CD14-positive monocyte (primary cell): ENCODE measurements at regions not wholly inside any gene's neighbourhood (a gene's known extent, or its start where the extent isn't known, plus 50 kb on each side); places are given as distances from the start of the nearest gene placed in this dataset.

ENCODE experiments used
- DNase-seq, 3 donors: peaks; one replicate each; pipeline ENCODE4 v3.0.0-alpha.2; 2011 to 2022
- H2AFZ ChIP-seq: 2 replicates; pipeline ENCODE4 v1.6.0; 2012; ENCODE audit warnings: mild to moderate bottlenecking, low read depth, low read length, inconsistent platforms; ENCODE audit not compliant: insufficient read depth, poor library complexity, severe bottlenecking
- H3K27ac ChIP-seq, 2 donors: 1 replicate in 1 of 2; 2 replicates in 1 of 2; pipeline ENCODE4 v1.5.1; 2012 to 2013; ENCODE audit warnings: low read length in 2 of 2, control low read depth in 1 of 2, inconsistent platforms in 1 of 2, low read depth in 1 of 2, mild to moderate bottlenecking in 1 of 2
- H3K27me3 ChIP-seq, 2 donors: one replicate each; pipeline versions ENCODE4 v1.6.0 to v1.6.1; 2011 to 2013; ENCODE audit warnings: low read length in 2 of 2; ENCODE audit not compliant: control insufficient read depth in 2 of 2, insufficient read depth in 2 of 2
- H3K36me3 ChIP-seq, 2 donors: replicated peaks in 1 of 2; 1 replicate in 1 of 2; 2 replicates in 1 of 2; pipeline versions ENCODE4 v1.5.1 to v1.6.1; 2012 to 2013; ENCODE audit warnings: low read length in 2 of 2, control low read depth in 1 of 2, inconsistent platforms in 1 of 2, mild to moderate bottlenecking in 1 of 2; ENCODE audit not compliant: insufficient read depth in 2 of 2, control insufficient read depth in 1 of 2
- H3K4me1 ChIP-seq, 2 donors: 1 replicate in 1 of 2; 2 replicates in 1 of 2; pipeline versions ENCODE4 v1.5.1 to v1.6.1; 2012 to 2013; ENCODE audit warnings: low read length in 2 of 2, control low read depth in 1 of 2, inconsistent platforms in 1 of 2, mild to moderate bottlenecking in 1 of 2, moderate library complexity in 1 of 2; ENCODE audit not compliant: insufficient read depth in 2 of 2, control insufficient read depth in 1 of 2
- H3K4me2 ChIP-seq: replicated peaks from 2 replicates; pipeline ENCODE3; 2012; ENCODE audit warnings: low read length, moderate library complexity, mild to moderate bottlenecking; ENCODE audit not compliant: poor library complexity, severe bottlenecking; ENCODE audit errors: extremely low read depth
- H3K4me3 ChIP-seq, 3 experiments: fragments of 200-600 bp in 1 of 3; sonication (generic) in 1 of 3; replicated peaks in 1 of 3; 1 replicate in 2 of 3; 2 replicates in 1 of 3; pipeline ENCODE4 v1.5.1; 2011 to 2013; ENCODE audit warnings: low read length in 3 of 3, mild to moderate bottlenecking in 3 of 3, control low read depth in 2 of 3, low read depth in 2 of 3, inconsistent platforms in 1 of 3, moderate library complexity in 1 of 3
- H3K79me2 ChIP-seq: 2 replicates; pipeline ENCODE4 v1.6.0; 2012; ENCODE audit warnings: mild to moderate bottlenecking, control low read depth, inconsistent platforms, low read length, moderate library complexity; ENCODE audit not compliant: insufficient read depth
- H3K9ac ChIP-seq: 2 replicates; pipeline ENCODE4 v1.6.0; 2017; ENCODE audit warnings: low read length, mild to moderate bottlenecking; ENCODE audit not compliant: insufficient read depth, poor library complexity, severe bottlenecking
- H3K9me3 ChIP-seq, 2 donors: replicated peaks in 1 of 2; 1 replicate in 1 of 2; 2 replicates in 1 of 2; pipeline versions ENCODE4 v1.5.1 to v1.6.1; 2012 to 2013; ENCODE audit warnings: low read length in 2 of 2, control low read depth in 1 of 2; ENCODE audit not compliant: control insufficient read depth in 1 of 2, insufficient read depth in 1 of 2
- H4K20me1 ChIP-seq: 2 replicates; pipeline ENCODE4 v1.6.0; 2012; ENCODE audit warnings: mild to moderate bottlenecking, low read length, control low read depth, moderate library complexity; ENCODE audit not compliant: insufficient read depth
- H3K27ac Mint-ChIP-seq, 7 donors: one replicate each; pipeline ENCODE4 v1.8.0; 2020; ENCODE audit warnings: mild to moderate bottlenecking in 7 of 7, mixed read lengths in 7 of 7, moderate library complexity in 6 of 7, inconsistent platforms in 2 of 7
- H3K27me3 Mint-ChIP-seq, 3 donors: one replicate each; pipeline ENCODE4 v1.8.0; 2021 to 2022; ENCODE audit warnings: low read depth in 3 of 3, mild to moderate bottlenecking in 3 of 3, mixed read lengths in 3 of 3, moderate library complexity in 3 of 3, inconsistent platforms in 1 of 3
- H3K36me3 Mint-ChIP-seq, 2 donors: one replicate each; pipeline ENCODE4 v1.8.0; 2020; ENCODE audit warnings: mixed read lengths in 2 of 2, inconsistent platforms in 1 of 2, mild to moderate bottlenecking in 1 of 2
- H3K4me1 Mint-ChIP-seq: one replicate; pipeline ENCODE4 v1.8.0; 2020; ENCODE audit warnings: mild to moderate bottlenecking, mixed read lengths
- H3K4me3 Mint-ChIP-seq, 2 donors: one replicate each; pipeline ENCODE4 v1.8.0; 2020; ENCODE audit warnings: mild to moderate bottlenecking in 2 of 2, mixed read lengths in 2 of 2, moderate library complexity in 1 of 2
- H3K9me3 Mint-ChIP-seq, 7 donors: one replicate each; pipeline ENCODE4 v1.8.0; 2020 to 2022; ENCODE audit warnings: mixed read lengths in 7 of 7, mild to moderate bottlenecking in 6 of 7, moderate library complexity in 6 of 7, inconsistent platforms in 2 of 7
- CTCF ChIP-seq: fragments of 200-600 bp; IDR thresholded peaks from one replicate; pipeline ENCODE4 v1.8.0; 2022; ENCODE audit warnings: antibody characterized with exemption, mild to moderate bottlenecking
- WGBS: methylation state at CpG from one replicate; pipeline ENCODE4 v1.1.5; 2013; ENCODE audit warnings: missing lambda C conversion rate; ENCODE audit not compliant: insufficient coverage; 5-methylcytosine and 5-hydroxymethylcytosine counted together
- intact Hi-C, 2 donors: fragments of 100-400 bp; cut with micrococcal nuclease; formaldehyde crosslinking; loops; one replicate each; pipeline versions ENCODE4 v1.15.0 to v1.15.1; 2023

GRCh38 chr2:150274108-150274507 is 213.4 kb downstream of the RND3 start:
- Histone ChIP-seq H3K4me3 (no peak overlapping the region), H3K9ac (no peak overlapping the region), H3K27me3 (no peaks in the 10 kb centered on the region), H3K79me2 (no peaks in the 10 kb centered on the region), H3K4me1 (no peaks in the 10 kb centered on the region), H4K20me1 (no peaks in the 10 kb centered on the region), H3K4me2 (no peak overlapping the region), H2AFZ (no peak overlapping the region), H3K9me3 (peaks cover 18 to 27% of the 10 kb centered on the region in 2 donors), H3K27ac (no peak overlapping the region), H3K36me3 (no peaks in the 10 kb centered on the region)
- Mint-ChIP-seq H3K27ac (no peak overlapping the region), H3K4me3 (no peak overlapping the region), H3K9me3 (peaks cover 3 to 23% (median 15%) of the 10 kb centered on the region in 7 donors), H3K27me3 (no peaks in the 10 kb centered on the region), H3K36me3 (no peaks in the 10 kb centered on the region), H3K4me1 (no peaks in the 10 kb centered on the region)
- TF ChIP-seq CTCF = no peak
- no peak for DNase-seq
- WGBS = no CpG with 5 or more reads among the region's 3 CpGs
- intact Hi-C loops = no loop called here

DNA sequence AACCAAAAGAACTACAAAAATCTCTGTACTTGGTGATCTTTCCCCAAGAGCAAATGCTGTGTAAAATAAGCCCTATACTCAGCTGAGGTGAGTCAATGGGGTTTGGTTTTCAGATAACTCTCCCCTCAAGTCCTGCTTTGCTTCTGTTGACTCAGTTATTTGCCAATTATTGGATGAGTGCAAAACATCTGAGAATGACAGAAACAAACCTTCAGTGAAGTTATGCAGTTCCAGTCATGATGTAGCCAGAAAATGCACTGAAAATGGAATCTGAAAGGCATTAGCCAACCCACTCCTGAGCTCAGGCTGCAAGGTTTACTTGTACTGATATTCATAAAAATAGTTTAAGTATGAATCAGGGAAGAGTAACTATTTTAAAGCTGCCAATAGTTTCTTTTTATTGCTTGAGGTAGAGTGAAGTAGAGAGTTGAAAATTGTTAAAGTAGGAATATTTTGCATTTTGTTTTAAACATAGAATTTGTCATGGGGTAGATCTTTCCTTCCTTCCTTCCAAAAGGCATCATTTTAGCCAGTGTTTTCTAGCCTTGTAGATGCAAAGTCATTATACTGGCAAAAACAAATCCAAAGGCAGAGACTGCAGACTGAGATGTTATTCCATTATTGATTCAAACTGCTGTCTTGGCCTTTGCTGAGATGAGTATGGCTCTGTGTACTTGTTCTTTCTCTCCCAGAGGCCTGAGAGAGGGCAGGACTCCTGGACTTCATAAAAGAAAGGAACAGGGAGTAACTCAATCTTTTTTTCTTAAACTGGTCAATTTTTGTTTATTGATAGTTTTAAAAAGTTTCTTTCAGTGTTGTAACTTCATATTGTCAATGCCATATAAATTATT is 215.3 kb downstream of the RND3 start:
- Mint-ChIP-seq H3K27me3 (no peaks in the 10 kb centered on the region), H3K4me1 (no peaks in the 10 kb centered on the region), H3K4me3 (no peak overlapping the region), H3K9me3 (peaks cover 0 to 21% (median 11%) of the 10 kb centered on the region in 7 donors), H3K36me3 (no peaks in the 10 kb centered on the region), H3K27ac (no peak overlapping the region)
- Histone ChIP-seq H3K27me3 (no peaks in the 10 kb centered on the region), H2AFZ (no peak overlapping the region), H3K4me2 (no peak overlapping the region), H3K4me1 (no peaks in the 10 kb centered on the region), H3K4me3 (no peak overlapping the region), H3K9ac (no peak overlapping the region), H3K79me2 (no peaks in the 10 kb centered on the region), H3K9me3 (peaks cover 11 to 13% of the 10 kb centered on the region in 2 donors), H3K27ac (no peak overlapping the region), H3K36me3 (no peaks in the 10 kb centered on the region), H4K20me1 (no peaks in the 10 kb centered on the region)
- DNase-seq = no peak
- no peak for TF ChIP-seq CTCF
- intact Hi-C loops = no loop called here
